WTC11 (cell line): ENCODE measurements at regions not wholly inside any gene's neighbourhood (a gene's known extent, or its start where the extent isn't known, plus 50 kb on each side); places are given as distances from the start of the nearest gene placed in this dataset.

Source experiments
- ATAC-seq: fragments of 200-7000 bp; cut with Tn5 transposase; 2 replicates; pipeline ENCODE4 v1.10.0; 2021; ENCODE audit warnings: mild to moderate bottlenecking, moderate library complexity
- CTCF ChIA-PET: fragments of 300-600 bp; sonication (Branson Sonifier 250); formaldehyde crosslinking; loops from one replicate; lab custom pipeline; 2021; ENCODE audit warnings: antibody characterized with exemption; lab: Charles Lee
- POLR2A ChIA-PET: fragments of 350-600 bp; sonication (Branson Sonifier 250); formaldehyde crosslinking; loops from one replicate; lab custom pipeline; 2021; ENCODE audit warnings: antibody characterized with exemption; lab: Charles Lee
- DNase-seq: peaks from one replicate; pipeline ENCODE4 v3.0.0; 2021; ENCODE audit warnings: low spot score
- H3K27ac Mint-ChIP-seq: 2 replicates; pipeline ENCODE4 v1.8.0; 2021; ENCODE audit warnings: mixed read lengths
- H3K27me3 Mint-ChIP-seq: 2 replicates; pipeline ENCODE4 v1.8.0; 2021; ENCODE audit warnings: low read depth, mild to moderate bottlenecking, moderate library complexity, mixed read lengths
- H3K36me3 Mint-ChIP-seq: 2 replicates; pipeline ENCODE4 v1.8.0; 2021; ENCODE audit warnings: mixed read lengths
- H3K4me1 Mint-ChIP-seq: 2 replicates; pipeline ENCODE4 v1.8.0; 2022; ENCODE audit warnings: mixed read lengths
- H3K4me3 Mint-ChIP-seq: 2 replicates; pipeline ENCODE4 v1.8.0; 2021; ENCODE audit warnings: mild to moderate bottlenecking, moderate library complexity, mixed read lengths
- H3K9me3 Mint-ChIP-seq: 2 replicates; pipeline ENCODE4 v1.8.0; 2021; ENCODE audit warnings: mixed read lengths
- CBFB ChIP-seq: sonication (generic); formaldehyde crosslinking; IDR thresholded peaks from 2 replicates; pipeline ENCODE4 v1.8.1; 2022; ENCODE audit warnings: mild to moderate bottlenecking, low read depth, missing genetic modification reagents
- CREM ChIP-seq: sonication (generic); formaldehyde crosslinking; IDR thresholded peaks from 2 replicates; pipeline ENCODE4 v1.8.1; 2022; ENCODE audit warnings: mild to moderate bottlenecking, missing genetic modification reagents, moderate library complexity
- ESRRA ChIP-seq: sonication (generic); formaldehyde crosslinking; IDR thresholded peaks from 2 replicates; pipeline ENCODE4 v1.8.1; 2022; ENCODE audit warnings: mild to moderate bottlenecking, missing genetic modification reagents, borderline replicate concordance
- ETV6 ChIP-seq: sonication (generic); formaldehyde crosslinking; IDR thresholded peaks from 2 replicates; pipeline ENCODE4 v1.8.1; 2022; ENCODE audit warnings: mild to moderate bottlenecking, missing genetic modification reagents
- GABPB1 ChIP-seq: sonication (generic); formaldehyde crosslinking; IDR thresholded peaks from 2 replicates; pipeline ENCODE4 v1.8.1; 2023; ENCODE audit warnings: mild to moderate bottlenecking, missing genetic modification reagents
- GTF2I ChIP-seq: fragments of 250-450 bp; sonication (Bioruptor Pico); conservative IDR thresholded peaks from 2 replicates; pipeline ENCODE4 v1.4.0; 2021; ENCODE audit warnings: mild to moderate bottlenecking
- MXD4 ChIP-seq: fragments of 250-450 bp; sonication (Bioruptor Pico); IDR thresholded peaks from 2 replicates; pipeline ENCODE4 v1.8.0; 2021; ENCODE audit warnings: mild to moderate bottlenecking, moderate library complexity, borderline replicate concordance
- PRDM15 ChIP-seq: sonication (generic); formaldehyde crosslinking; IDR thresholded peaks from 2 replicates; pipeline ENCODE4 v1.8.0; 2022; ENCODE audit warnings: missing genetic modification reagents
- PRRX2 ChIP-seq: fragments of 250-450 bp; sonication (Bioruptor Pico); IDR thresholded peaks from 2 replicates; pipeline ENCODE4 v1.8.0; 2021; ENCODE audit warnings: mild to moderate bottlenecking
- SP1 ChIP-seq: sonication (generic); formaldehyde crosslinking; conservative IDR thresholded peaks from 2 replicates; pipeline ENCODE4 v1.8.1; 2022; ENCODE audit warnings: missing genetic modification reagents
- TEAD1 ChIP-seq: sonication (generic); formaldehyde crosslinking; IDR thresholded peaks from 2 replicates; pipeline ENCODE4 v1.8.0; 2022; ENCODE audit warnings: mild to moderate bottlenecking, missing genetic modification reagents
- USF1 ChIP-seq: sonication (generic); formaldehyde crosslinking; IDR thresholded peaks from 2 replicates; pipeline ENCODE4 v1.8.0; 2022; ENCODE audit warnings: mild to moderate bottlenecking, missing genetic modification reagents
- ZBTB21 ChIP-seq: sonication (generic); formaldehyde crosslinking; IDR thresholded peaks from 2 replicates; pipeline ENCODE4 v1.8.1; 2023; ENCODE audit warnings: mild to moderate bottlenecking, missing genetic modification reagents, borderline replicate concordance
- ZNF396 ChIP-seq: fragments of 250-450 bp; sonication (Bioruptor Pico); IDR thresholded peaks from 2 replicates; pipeline ENCODE4 v1.8.0; 2021; ENCODE audit warnings: mild to moderate bottlenecking, moderate library complexity, borderline replicate concordance
- TF ChIP-seq, protein P1 (sequence below): sonication (generic); formaldehyde crosslinking; IDR thresholded peaks from 2 replicates; pipeline ENCODE4 v1.8.1; 2023; ENCODE audit warnings: mild to moderate bottlenecking, moderate library complexity, missing genetic modification reagents
- TF ChIP-seq, protein P2 (sequence below): fragments of 200-600 bp; IDR thresholded peaks from 2 replicates; pipeline ENCODE4 v1.8.0; 2022; ENCODE audit warnings: antibody characterized with exemption

- TF ChIP-seq PRDM15 (CRISPR knock-in tag) = no peak
- no peak for TF ChIP-seq ZNF396 (CRISPR knock-in tag)
- TF ChIP-seq, protein P1, sequence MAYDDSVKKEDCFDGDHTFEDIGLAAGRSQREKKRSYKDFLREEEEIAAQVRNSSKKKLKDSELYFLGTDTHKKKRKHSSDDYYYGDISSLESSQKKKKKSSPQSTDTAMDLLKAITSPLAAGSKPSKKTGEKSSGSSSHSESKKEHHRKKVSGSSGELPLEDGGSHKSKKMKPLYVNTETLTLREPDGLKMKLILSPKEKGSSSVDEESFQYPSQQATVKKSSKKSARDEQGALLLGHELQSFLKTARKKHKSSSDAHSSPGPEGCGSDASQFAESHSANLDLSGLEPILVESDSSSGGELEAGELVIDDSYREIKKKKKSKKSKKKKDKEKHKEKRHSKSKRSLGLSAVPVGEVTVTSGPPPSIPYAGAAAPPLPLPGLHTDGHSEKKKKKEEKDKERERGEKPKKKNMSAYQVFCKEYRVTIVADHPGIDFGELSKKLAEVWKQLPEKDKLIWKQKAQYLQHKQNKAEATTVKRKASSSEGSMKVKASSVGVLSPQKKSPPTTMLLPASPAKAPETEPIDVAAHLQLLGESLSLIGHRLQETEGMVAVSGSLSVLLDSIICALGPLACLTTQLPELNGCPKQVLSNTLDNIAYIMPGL (CRISPR knock-in tag) = no peak
- TF ChIP-seq USF1 = no peak
- TF ChIP-seq GABPB1 (CRISPR knock-in tag) = no peak
- TF ChIP-seq ESRRA = no peak
Observed at GRCh38 chr9:90156318-90156717, 486.3 kb downstream of the DIRAS2 start (continued).

DNA sequence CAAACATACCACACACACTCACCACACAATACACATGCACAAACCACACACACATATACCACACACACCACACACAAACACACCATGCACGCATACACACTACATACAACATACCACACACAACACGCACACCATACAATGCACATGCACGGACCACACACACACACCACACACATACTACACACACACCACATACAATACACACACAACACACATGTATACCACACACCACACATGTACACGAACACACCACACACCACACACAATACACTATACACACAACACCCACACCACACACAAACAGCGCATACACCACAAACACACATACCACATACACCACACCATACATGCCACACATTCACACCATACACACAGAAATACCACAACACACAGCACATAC is 480.3 kb downstream of the DIRAS2 start:
- Mint-ChIP-seq H3K4me1 (peaks cover 15% of the 10 kb centered on the region), H3K9me3 (peaks cover 7% of the 10 kb centered on the region), H3K27me3 (no peaks in the 10 kb centered on the region), H3K36me3 (no peaks in the 10 kb centered on the region), H3K4me3 (no peak overlapping the region), H3K27ac (no peak overlapping the region)
- ChIA-PET CTCF (no interaction called here), POLR2A (no interaction called here)
- TF ChIP-seq MXD4 (CRISPR knock-in tag) (no peak), ZBTB21 (CRISPR knock-in tag) (0 out of 2 replicates have a peak, but pooled peaks have one; percentile 17)
- ATAC-seq = no peak
- no peak for DNase-seq

DNA sequence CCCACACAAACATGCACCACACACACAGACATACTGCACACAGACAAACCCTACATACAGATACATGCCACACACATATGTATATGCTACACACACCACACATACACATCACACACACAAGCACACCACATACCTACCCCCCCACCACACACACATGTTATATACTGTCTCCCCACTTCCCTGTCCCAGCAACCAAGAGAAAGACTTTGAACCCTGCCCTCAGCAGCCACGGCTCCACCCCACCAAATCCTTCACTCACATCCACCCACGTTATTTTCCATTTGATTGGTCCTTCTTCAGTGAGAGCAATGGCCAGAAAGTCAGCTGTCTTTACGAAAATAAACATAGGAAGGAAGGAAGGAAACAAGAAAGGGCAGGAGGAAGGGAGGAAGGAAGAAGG is 479.8 kb downstream of the DIRAS2 start:
- CTCF ChIA-PET = no interaction called here
- ATAC-seq (no peak), DNase-seq (no peak)
- Mint-ChIP-seq H3K4me3 (no peak overlapping the region), H3K4me1 (peaks cover 15% of the 10 kb centered on the region), H3K27me3 (no peaks in the 10 kb centered on the region), H3K27ac (no peak overlapping the region), H3K9me3 (peaks cover 7% of the 10 kb centered on the region), H3K36me3 (no peaks in the 10 kb centered on the region)
- POLR2A ChIA-PET = no interaction called here
- TF ChIP-seq ETV6 (no peak), CREM (CRISPR knock-in tag) (no peak), SP1 (CRISPR knock-in tag) (no peak), CBFB (CRISPR knock-in tag) (no peak), PRRX2 (CRISPR knock-in tag) (no peak), TEAD1 (CRISPR knock-in tag) (no peak), GABPB1 (CRISPR knock-in tag) (no peak), ESRRA (no peak), GTF2I (CRISPR knock-in tag) (no peak)
- TF ChIP-seq, protein P2, sequence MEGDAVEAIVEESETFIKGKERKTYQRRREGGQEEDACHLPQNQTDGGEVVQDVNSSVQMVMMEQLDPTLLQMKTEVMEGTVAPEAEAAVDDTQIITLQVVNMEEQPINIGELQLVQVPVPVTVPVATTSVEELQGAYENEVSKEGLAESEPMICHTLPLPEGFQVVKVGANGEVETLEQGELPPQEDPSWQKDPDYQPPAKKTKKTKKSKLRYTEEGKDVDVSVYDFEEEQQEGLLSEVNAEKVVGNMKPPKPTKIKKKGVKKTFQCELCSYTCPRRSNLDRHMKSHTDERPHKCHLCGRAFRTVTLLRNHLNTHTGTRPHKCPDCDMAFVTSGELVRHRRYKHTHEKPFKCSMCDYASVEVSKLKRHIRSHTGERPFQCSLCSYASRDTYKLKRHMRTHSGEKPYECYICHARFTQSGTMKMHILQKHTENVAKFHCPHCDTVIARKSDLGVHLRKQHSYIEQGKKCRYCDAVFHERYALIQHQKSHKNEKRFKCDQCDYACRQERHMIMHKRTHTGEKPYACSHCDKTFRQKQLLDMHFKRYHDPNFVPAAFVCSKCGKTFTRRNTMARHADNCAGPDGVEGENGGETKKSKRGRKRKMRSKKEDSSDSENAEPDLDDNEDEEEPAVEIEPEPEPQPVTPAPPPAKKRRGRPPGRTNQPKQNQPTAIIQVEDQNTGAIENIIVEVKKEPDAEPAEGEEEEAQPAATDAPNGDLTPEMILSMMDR = no peak
